CD14-positive monocyte (primary cell): ENCODE measurements at regions not wholly inside any gene's neighbourhood (a gene's known extent, or its start where the extent isn't known, plus 50 kb on each side); places are given as distances from the start of the nearest gene placed in this dataset.

Experiments used
- DNase-seq, 3 donors: peaks; one replicate each; pipeline ENCODE4 v3.0.0-alpha.2; 2011 to 2022
- H2AFZ ChIP-seq: 2 replicates; pipeline ENCODE4 v1.6.0; 2012; ENCODE audit warnings: mild to moderate bottlenecking, low read depth, low read length, inconsistent platforms; ENCODE audit not compliant: insufficient read depth, poor library complexity, severe bottlenecking
- H3K27ac ChIP-seq, 2 donors: 1 replicate in 1 of 2; 2 replicates in 1 of 2; pipeline ENCODE4 v1.5.1; 2012 to 2013; ENCODE audit warnings: low read length in 2 of 2, control low read depth in 1 of 2, inconsistent platforms in 1 of 2, low read depth in 1 of 2, mild to moderate bottlenecking in 1 of 2
- H3K27me3 ChIP-seq, 2 donors: one replicate each; pipeline versions ENCODE4 v1.6.0 to v1.6.1; 2011 to 2013; ENCODE audit warnings: low read length in 2 of 2; ENCODE audit not compliant: control insufficient read depth in 2 of 2, insufficient read depth in 2 of 2
- H3K36me3 ChIP-seq, 2 donors: replicated peaks in 1 of 2; 1 replicate in 1 of 2; 2 replicates in 1 of 2; pipeline versions ENCODE4 v1.5.1 to v1.6.1; 2012 to 2013; ENCODE audit warnings: low read length in 2 of 2, control low read depth in 1 of 2, inconsistent platforms in 1 of 2, mild to moderate bottlenecking in 1 of 2; ENCODE audit not compliant: insufficient read depth in 2 of 2, control insufficient read depth in 1 of 2
- H3K4me1 ChIP-seq, 2 donors: 1 replicate in 1 of 2; 2 replicates in 1 of 2; pipeline versions ENCODE4 v1.5.1 to v1.6.1; 2012 to 2013; ENCODE audit warnings: low read length in 2 of 2, control low read depth in 1 of 2, inconsistent platforms in 1 of 2, mild to moderate bottlenecking in 1 of 2, moderate library complexity in 1 of 2; ENCODE audit not compliant: insufficient read depth in 2 of 2, control insufficient read depth in 1 of 2
- H3K4me2 ChIP-seq: replicated peaks from 2 replicates; pipeline ENCODE3; 2012; ENCODE audit warnings: low read length, moderate library complexity, mild to moderate bottlenecking; ENCODE audit not compliant: poor library complexity, severe bottlenecking; ENCODE audit errors: extremely low read depth
- H3K4me3 ChIP-seq, 3 experiments: fragments of 200-600 bp in 1 of 3; sonication (generic) in 1 of 3; replicated peaks in 1 of 3; 1 replicate in 2 of 3; 2 replicates in 1 of 3; pipeline ENCODE4 v1.5.1; 2011 to 2013; ENCODE audit warnings: low read length in 3 of 3, mild to moderate bottlenecking in 3 of 3, control low read depth in 2 of 3, low read depth in 2 of 3, inconsistent platforms in 1 of 3, moderate library complexity in 1 of 3
- H3K79me2 ChIP-seq: 2 replicates; pipeline ENCODE4 v1.6.0; 2012; ENCODE audit warnings: mild to moderate bottlenecking, control low read depth, inconsistent platforms, low read length, moderate library complexity; ENCODE audit not compliant: insufficient read depth
- H3K9ac ChIP-seq: 2 replicates; pipeline ENCODE4 v1.6.0; 2017; ENCODE audit warnings: low read length, mild to moderate bottlenecking; ENCODE audit not compliant: insufficient read depth, poor library complexity, severe bottlenecking
- H3K9me3 ChIP-seq, 2 donors: replicated peaks in 1 of 2; 1 replicate in 1 of 2; 2 replicates in 1 of 2; pipeline versions ENCODE4 v1.5.1 to v1.6.1; 2012 to 2013; ENCODE audit warnings: low read length in 2 of 2, control low read depth in 1 of 2; ENCODE audit not compliant: control insufficient read depth in 1 of 2, insufficient read depth in 1 of 2
- H4K20me1 ChIP-seq: 2 replicates; pipeline ENCODE4 v1.6.0; 2012; ENCODE audit warnings: mild to moderate bottlenecking, low read length, control low read depth, moderate library complexity; ENCODE audit not compliant: insufficient read depth
- H3K27ac Mint-ChIP-seq, 7 donors: one replicate each; pipeline ENCODE4 v1.8.0; 2020; ENCODE audit warnings: mild to moderate bottlenecking in 7 of 7, mixed read lengths in 7 of 7, moderate library complexity in 6 of 7, inconsistent platforms in 2 of 7
- H3K27me3 Mint-ChIP-seq, 3 donors: one replicate each; pipeline ENCODE4 v1.8.0; 2021 to 2022; ENCODE audit warnings: low read depth in 3 of 3, mild to moderate bottlenecking in 3 of 3, mixed read lengths in 3 of 3, moderate library complexity in 3 of 3, inconsistent platforms in 1 of 3
- H3K36me3 Mint-ChIP-seq, 2 donors: one replicate each; pipeline ENCODE4 v1.8.0; 2020; ENCODE audit warnings: mixed read lengths in 2 of 2, inconsistent platforms in 1 of 2, mild to moderate bottlenecking in 1 of 2
- H3K4me1 Mint-ChIP-seq: one replicate; pipeline ENCODE4 v1.8.0; 2020; ENCODE audit warnings: mild to moderate bottlenecking, mixed read lengths
- H3K4me3 Mint-ChIP-seq, 2 donors: one replicate each; pipeline ENCODE4 v1.8.0; 2020; ENCODE audit warnings: mild to moderate bottlenecking in 2 of 2, mixed read lengths in 2 of 2, moderate library complexity in 1 of 2
- H3K9me3 Mint-ChIP-seq, 7 donors: one replicate each; pipeline ENCODE4 v1.8.0; 2020 to 2022; ENCODE audit warnings: mixed read lengths in 7 of 7, mild to moderate bottlenecking in 6 of 7, moderate library complexity in 6 of 7, inconsistent platforms in 2 of 7
- WGBS: methylation state at CpG from one replicate; pipeline ENCODE4 v1.1.5; 2013; ENCODE audit warnings: missing lambda C conversion rate; ENCODE audit not compliant: insufficient coverage; 5-methylcytosine and 5-hydroxymethylcytosine counted together
- intact Hi-C, 2 donors: fragments of 100-400 bp; cut with micrococcal nuclease; formaldehyde crosslinking; loops; one replicate each; pipeline versions ENCODE4 v1.15.0 to v1.15.1; 2023
- TF ChIP-seq, protein P1 (sequence below): fragments of 200-600 bp; IDR thresholded peaks from one replicate; pipeline ENCODE4 v1.8.0; 2022; ENCODE audit warnings: antibody characterized with exemption, mild to moderate bottlenecking

DNA sequence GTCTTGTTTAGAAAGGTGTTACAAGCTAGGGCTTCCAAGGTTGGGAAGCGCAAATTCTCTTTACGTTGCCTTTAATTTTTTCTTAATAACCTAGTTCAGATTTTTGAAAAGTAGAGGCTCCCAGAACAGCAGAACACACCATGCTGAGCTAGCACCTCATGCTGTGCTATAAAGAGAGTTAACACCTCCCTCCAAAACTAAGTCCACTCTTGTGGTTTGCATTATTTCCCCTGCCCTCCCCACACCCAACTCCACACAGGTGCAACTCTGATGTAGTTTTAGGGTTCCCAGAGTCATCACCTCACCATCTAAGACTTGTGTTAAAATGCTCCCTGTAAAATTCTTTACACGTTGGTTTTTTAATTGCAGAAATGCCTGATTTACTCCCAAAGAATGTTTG, 459.4 kb upstream of the JARID2 start:
- Histone ChIP-seq H4K20me1 (no peaks in the 10 kb centered on the region), H2AFZ (no peak overlapping the region), H3K4me3 (no peak overlapping the region), H3K4me1 (peaks cover 2 to 9% of the 10 kb centered on the region in 2 donors), H3K79me2 (no peaks in the 10 kb centered on the region), H3K27me3 (no peaks in the 10 kb centered on the region), H3K36me3 (no peaks in the 10 kb centered on the region), H3K9me3 (peaks cover 0 to 7% of the 10 kb centered on the region in 2 donors), H3K9ac (no peak overlapping the region), H3K27ac (no peak overlapping the region), H3K4me2 (no peak overlapping the region)
- Mint-ChIP-seq H3K36me3 (peaks cover 0 to 6% of the 10 kb centered on the region in 2 donors), H3K4me1 (peaks cover 11% of the 10 kb centered on the region), H3K27ac (no peak overlapping the region), H3K27me3 (peaks cover 0 to 2% (median 0%) of the 10 kb centered on the region in 3 donors), H3K9me3 (peaks cover 0 to 8% (median 4%) of the 10 kb centered on the region in 7 donors), H3K4me3 (no peak overlapping the region)
- DNase-seq = no peak
- 80% methylated on average over 1 of the region's 3 CpGs for WGBS
- TF ChIP-seq, protein P1, sequence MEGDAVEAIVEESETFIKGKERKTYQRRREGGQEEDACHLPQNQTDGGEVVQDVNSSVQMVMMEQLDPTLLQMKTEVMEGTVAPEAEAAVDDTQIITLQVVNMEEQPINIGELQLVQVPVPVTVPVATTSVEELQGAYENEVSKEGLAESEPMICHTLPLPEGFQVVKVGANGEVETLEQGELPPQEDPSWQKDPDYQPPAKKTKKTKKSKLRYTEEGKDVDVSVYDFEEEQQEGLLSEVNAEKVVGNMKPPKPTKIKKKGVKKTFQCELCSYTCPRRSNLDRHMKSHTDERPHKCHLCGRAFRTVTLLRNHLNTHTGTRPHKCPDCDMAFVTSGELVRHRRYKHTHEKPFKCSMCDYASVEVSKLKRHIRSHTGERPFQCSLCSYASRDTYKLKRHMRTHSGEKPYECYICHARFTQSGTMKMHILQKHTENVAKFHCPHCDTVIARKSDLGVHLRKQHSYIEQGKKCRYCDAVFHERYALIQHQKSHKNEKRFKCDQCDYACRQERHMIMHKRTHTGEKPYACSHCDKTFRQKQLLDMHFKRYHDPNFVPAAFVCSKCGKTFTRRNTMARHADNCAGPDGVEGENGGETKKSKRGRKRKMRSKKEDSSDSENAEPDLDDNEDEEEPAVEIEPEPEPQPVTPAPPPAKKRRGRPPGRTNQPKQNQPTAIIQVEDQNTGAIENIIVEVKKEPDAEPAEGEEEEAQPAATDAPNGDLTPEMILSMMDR = no peak
- intact Hi-C loops = no loop called here

DNA sequence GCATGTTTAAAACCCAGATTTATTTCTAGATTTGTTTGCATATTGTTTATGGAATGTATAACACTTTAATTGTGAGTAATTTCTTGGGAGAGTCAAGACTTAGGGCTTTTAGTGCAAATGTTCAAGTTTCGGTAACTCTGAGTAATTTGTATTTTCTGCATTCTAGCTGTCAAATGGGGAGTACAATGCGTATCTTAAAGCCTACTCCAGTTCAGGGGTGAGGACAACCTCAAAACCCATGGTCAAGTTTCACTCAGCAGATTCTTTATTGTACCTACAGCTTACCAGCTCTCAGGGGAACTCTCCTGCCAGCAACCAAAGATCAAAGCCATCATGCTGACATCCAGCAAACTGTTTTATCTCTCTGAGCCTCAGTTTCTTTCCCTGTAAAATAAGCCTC, 458.6 kb upstream of the JARID2 start:
- intact Hi-C loops = no loop called here
- no peak overlapping the region for H3K4me2 ChIP-seq
- Mint-ChIP-seq H3K27ac (no peak overlapping the region), H3K4me3 (no peak overlapping the region), H3K27me3 (no peaks in the 10 kb centered on the region), H3K9me3 (peaks cover 0 to 8% (median 4%) of the 10 kb centered on the region in 7 donors), H3K36me3 (peaks cover 0 to 4% of the 10 kb centered on the region in 2 donors), H3K4me1 (peaks cover 11% of the 10 kb centered on the region)
- H4K20me1 ChIP-seq = no peaks in the 10 kb centered on the region
- no peaks in the 10 kb centered on the region for H3K36me3 ChIP-seq
- no peak overlapping the region for H3K9ac ChIP-seq
- H3K27me3 ChIP-seq = no peaks in the 10 kb centered on the region
- no peak overlapping the region for H2AFZ ChIP-seq
- no peak for DNase-seq
- WGBS = 100% methylated on average over 1 of the region's 2 CpGs
- H3K4me1 ChIP-seq = peaks cover 2 to 9% of the 10 kb centered on the region in 2 donors
- TF ChIP-seq, protein P1 = no peak
- H3K4me3 ChIP-seq = no peak overlapping the region
- no peak overlapping the region for H3K27ac ChIP-seq
- peaks cover 0 to 7% of the 10 kb centered on the region in 2 donors for H3K9me3 ChIP-seq
- H3K79me2 ChIP-seq = no peaks in the 10 kb centered on the region
